ENCODE measurements at regions not wholly inside any gene's neighbourhood (a gene's known extent, or its start where the extent isn't known, plus 50 kb on each side); places are given as distances from the start of the nearest gene placed in this dataset.

GRCh38 chrX:39726771-39727170 lies 371.0 kb downstream of the BCOR start:
- ATAC-seq (peak in 7 of 8 donors; percentile 29 to 67 (median 54)), DNase-seq (peak; percentile 25 to 36)
- intact Hi-C loops (cut with DNase I) = no loop called here
- no peaks in the 10 kb centered on the region for H3K36me3 ChIP-seq
- no peak for TF ChIP-seq CTCF (IDR thresholded peaks at IDR 0.05)
- H3K9me3 ChIP-seq = peaks cover 0 to 6% (median 0%) of the 10 kb centered on the region in 11 donors
- peaks cover 0 to 37% (median 15%) of the 10 kb centered on the region in 9 donors for H3K4me1 ChIP-seq
- peak overlapping the region in 5 of 10 donors; percentile 28 to 74 (median 30) for H3K27ac ChIP-seq
- H3K27me3 ChIP-seq = peaks cover 0 to 36% (median 0%) of the 10 kb centered on the region in 7 donors
- no peak overlapping the region for H3K4me3 ChIP-seq
- WGBS, 2 donors = 51 to 64% methylated on average over 3 of the region's 3 CpGs

- no peak for TF ChIP-seq CTCF (IDR thresholded peaks at IDR 0.05)
- WGBS, 2 donors = 16 to 36% methylated on average over 4 of the region's 4 CpGs
- H3K27ac ChIP-seq = peak overlapping the region in 5 of 10 donors; percentile 9 to 74 (median 39)
- DNase-seq (no peak), ATAC-seq (peak in 1 of 8 donors; percentile 45)
- H3K4me3 ChIP-seq = no peak overlapping the region
- H3K9me3 ChIP-seq = peaks cover 0 to 6% (median 0%) of the 10 kb centered on the region in 11 donors
- intact Hi-C loops (cut with DNase I) = no loop called here
- peaks cover 0 to 33% (median 11%) of the 10 kb centered on the region in 9 donors for H3K4me1 ChIP-seq
- no peaks in the 10 kb centered on the region for H3K36me3 ChIP-seq
- peaks cover 0 to 39% (median 0%) of the 10 kb centered on the region in 7 donors for H3K27me3 ChIP-seq
Measured at GRCh38 chrX:39728025-39728424, 369.7 kb downstream of the BCOR start.

GRCh38 chrX:39728852-39729598 lies 368.7 kb downstream of the BCOR start:
- no peak for TF ChIP-seq CTCF (IDR thresholded peaks at IDR 0.05)
- no peaks in the 10 kb centered on the region for H3K36me3 ChIP-seq
- H3K9me3 ChIP-seq = peaks cover 0 to 6% (median 0%) of the 10 kb centered on the region in 11 donors
- ATAC-seq = no peak
- WGBS, 2 donors = 96 to 98% methylated on average over 6 of the region's 6 CpGs
- no peak overlapping the region for H3K4me3 ChIP-seq
- H3K4me1 ChIP-seq = peaks cover 0 to 33% (median 11%) of the 10 kb centered on the region in 9 donors
- H3K27ac ChIP-seq = no peak overlapping the region
- intact Hi-C loops (cut with DNase I) = no loop called here
- DNase-seq = no peak
- H3K27me3 ChIP-seq = peaks cover 0 to 32% (median 0%) of the 10 kb centered on the region in 7 donors

GRCh38 chrX:39729981-39730661 lies 367.6 kb downstream of the BCOR start:
- intact Hi-C loops (cut with DNase I) = loop anchor here in 9 of 10 donors (5.0 to 10.0 kb wide), 11 partner anchors 55 to 735 kb away; partner anchors contain the start of gene BCOR (in 1 of the 9)
- no peak for ATAC-seq
- H3K4me1 ChIP-seq = peaks cover 0 to 37% (median 12%) of the 10 kb centered on the region in 9 donors
- no peak for DNase-seq
- 50 to 62% methylated on average over 21 of the region's 21 CpGs for WGBS, 2 donors
- no peaks in the 10 kb centered on the region for H3K36me3 ChIP-seq
- peaks cover 0 to 6% (median 0%) of the 10 kb centered on the region in 11 donors for H3K9me3 ChIP-seq
- H3K27me3 ChIP-seq = peaks cover 0 to 36% (median 0%) of the 10 kb centered on the region in 7 donors
- H3K27ac ChIP-seq = peak overlapping the region in 1 of 10 donors; percentile 7
- no peak for TF ChIP-seq CTCF (IDR thresholded peaks at IDR 0.05)
- H3K4me3 ChIP-seq = no peak overlapping the region

Data from heart right ventricle (tissue), 16 donors.